ENCODE measurements at regions not wholly inside any gene's neighbourhood (a gene's known extent, or its start where the extent isn't known, plus 50 kb on each side); places are given as distances from the start of the nearest gene placed in this dataset.
A peak's percentile ranks its signal among the peaks of the same experiment; 100 is the strongest.
"Not testable (repeated sequence)": the region's sequence is repeated elsewhere in the genome, so short reads cannot be mapped to it uniquely, and the experiment has no call there.

DNA sequence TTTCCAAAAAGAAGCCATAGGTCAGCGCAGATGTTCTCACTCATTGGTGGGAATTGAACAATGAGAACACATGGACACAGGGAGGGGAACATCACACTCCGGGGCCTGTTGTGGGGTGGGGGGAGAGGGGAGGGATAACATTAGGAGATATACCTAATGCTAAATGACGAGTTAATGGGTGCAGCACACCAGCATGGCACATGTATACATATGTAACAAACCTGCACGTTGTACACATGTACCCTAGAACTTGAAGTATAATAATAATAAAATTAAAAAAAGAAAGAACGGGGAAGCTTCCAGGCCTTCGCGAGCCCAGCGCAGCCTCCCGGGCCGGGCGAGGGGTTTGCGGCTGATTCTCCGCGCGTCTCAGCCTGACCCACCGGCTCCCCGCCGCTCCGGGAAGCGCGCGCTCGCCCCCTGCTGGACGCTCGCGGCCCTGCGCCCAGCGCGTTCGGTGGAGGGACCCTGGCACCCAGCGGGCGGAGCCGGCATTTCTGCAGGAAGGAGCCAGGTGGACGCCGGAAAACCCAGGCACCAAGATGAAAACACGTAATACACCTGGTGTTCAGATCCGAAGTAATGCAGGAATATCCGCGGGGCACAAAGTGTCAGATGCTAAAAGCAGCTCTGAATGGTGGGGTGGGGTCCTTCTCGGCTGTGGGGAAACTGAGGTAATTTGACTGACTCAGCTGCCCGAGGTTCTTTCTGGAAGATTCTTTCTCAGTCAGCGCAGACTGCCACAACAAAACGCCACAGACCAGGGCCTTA, 67.1 kb upstream of the PPP1R26 start:
- TF ChIP-seq POLR2A (IDR thresholded peaks at IDR 0.05) = not testable (repeated sequence)
- TF ChIP-seq CTCF (IDR thresholded peaks at IDR 0.05) = peak; percentile 72 to 98 (median 96)
